K562 (cell line): ENCODE measurements at regions not wholly inside any gene's neighbourhood (a gene's known extent, or its start where the extent isn't known, plus 50 kb on each side); places are given as distances from the start of the nearest gene placed in this dataset.

Experiments
- ATAC-seq: fragments of 200-7000 bp; cut with Tn5 transposase; 3 replicates; pipeline ENCODE4 v1.9.1; 2020; ENCODE audit warnings: moderate library complexity
- BruUV-seq: library from RNA; stranded (reverse); fragments of 400-500 nt; replicated peaks from 2 replicates; lab custom pipeline; 2021; lab: Mats Ljungman, UMichigan
- CTCF ChIA-PET: fragments of 300-600 bp; formaldehyde crosslinking; extraction: SDS; loops from one replicate; lab custom pipeline; 2021; ENCODE audit warnings: low intra/inter-chr PET ratio; lab: Yijun Ruan, JAX
- POLR2A ChIA-PET: fragments of 300-600, 350-650 bp; sonication (Branson Sonifier 250); formaldehyde crosslinking; extraction: SDS; loops from one replicate; lab custom pipeline; 2021; ENCODE audit warnings: antibody characterized with exemption, inconsistent platforms; lab: Yijun Ruan, JAX
- DNase-seq, 4 experiments: peaks; one replicate each; pipeline versions ENCODE4 v3.0.0 to v3.0.0-alpha.2; 2011 to 2018; ENCODE audit warnings: low spot score in 3 of 4, mixed read lengths in 3 of 4; ENCODE audit errors: extremely low read depth in 1 of 4
- FAIRE-seq: peaks from 2 replicates; lab custom pipeline; 2011; peaks lifted over from hg19 to GRCh38; lab: Jason Lieb, UNC
- H2AFZ ChIP-seq: 2 replicates; pipeline ENCODE4 v1.6.0; 2011; ENCODE audit warnings: low read depth, low read length, control low read depth, inconsistent platforms
- H3K27ac ChIP-seq: fragments of 200-600 bp; 3 replicates; pipeline ENCODE4 v1.8.0; 2011; ENCODE audit warnings: low read depth, mild to moderate bottlenecking, control low read depth, inconsistent platforms, low read length, moderate library complexity, mixed read lengths; ENCODE audit errors: extremely low read depth
- H3K27me3 ChIP-seq, 2 experiments: fragments of 300-600 bp in 1 of 2; 2 replicates in 1 of 2; 3 replicates in 1 of 2; pipeline versions ENCODE4 v1.6.0 to v1.8.0; 2011; ENCODE audit warnings: inconsistent platforms in 2 of 2, low read length in 2 of 2, mild to moderate bottlenecking in 1 of 2, mixed read lengths in 1 of 2, moderate library complexity in 1 of 2; ENCODE audit not compliant: control insufficient read depth in 2 of 2, insufficient read depth in 2 of 2
- H3K36me3 ChIP-seq: fragments of 300-600 bp; 3 replicates; pipeline ENCODE4 v1.8.0; 2011; ENCODE audit warnings: mild to moderate bottlenecking, low read length, inconsistent platforms; ENCODE audit not compliant: control insufficient read depth, insufficient read depth
- H3K4me1 ChIP-seq, 2 experiments: fragments of 200-600 bp in 1 of 2; replicated peaks in 1 of 2; 2 replicates in 1 of 2; 3 replicates in 1 of 2; pipeline versions ENCODE4 v1.5.1 to v1.8.0; 2011; ENCODE audit warnings: inconsistent platforms in 2 of 2, low read length in 2 of 2, mild to moderate bottlenecking in 1 of 2, mixed read lengths in 1 of 2, moderate library complexity in 1 of 2; ENCODE audit not compliant: control insufficient read depth in 2 of 2, insufficient read depth in 2 of 2
- H3K4me2 ChIP-seq: 2 replicates; pipeline ENCODE4 v1.6.1; 2011; ENCODE audit warnings: low read length, control low read depth, inconsistent platforms, mixed read lengths; ENCODE audit not compliant: insufficient read depth
- H3K4me3 ChIP-seq: fragments of 200-600 bp; sonication (generic), shearing (Covaris generic); 2 replicates; pipeline ENCODE4 v1.5.1; 2016; ENCODE audit warnings: control low read depth, inconsistent platforms
- H3K79me2 ChIP-seq: fragments of 200-600 bp; 3 replicates; pipeline ENCODE4 v1.8.0; 2011; ENCODE audit warnings: low read length, inconsistent platforms; ENCODE audit not compliant: control insufficient read depth, insufficient read depth
- H3K9ac ChIP-seq, 2 experiments: 2 replicates each; pipeline versions ENCODE4 v1.6.0 to v1.6.1; 2011; ENCODE audit warnings: low read depth in 2 of 2, low read length in 2 of 2, control low read depth in 1 of 2, inconsistent platforms in 1 of 2, mild to moderate bottlenecking in 1 of 2, mixed read lengths in 1 of 2; ENCODE audit not compliant: insufficient read depth in 1 of 2
- H3K9me1 ChIP-seq: one replicate; pipeline ENCODE4 v1.6.0; 2011; ENCODE audit warnings: inconsistent platforms, mild to moderate bottlenecking, low read length, moderate library complexity; ENCODE audit not compliant: control insufficient read depth, insufficient read depth
- H3K9me3 ChIP-seq: replicated peaks from 2 replicates; pipeline ENCODE4 v1.5.1; 2011; ENCODE audit warnings: low read depth, low read length, inconsistent platforms; ENCODE audit not compliant: control insufficient read depth, insufficient read depth
- H4K20me1 ChIP-seq: replicated peaks from 2 replicates; pipeline ENCODE4 v1.6.1; 2011; ENCODE audit warnings: low read length, inconsistent platforms, mixed read lengths; ENCODE audit not compliant: control insufficient read depth, insufficient read depth
- BMI1 ChIP-seq: fragments of 150-350 bp; IDR thresholded peaks from 2 replicates; pipeline ENCODE4 v1.6.1; 2014; ENCODE audit warnings: low read length
- CXXC5 ChIP-seq: fragments of 250-450 bp; sonication (Bioruptor Pico); IDR thresholded peaks from 2 replicates; pipeline ENCODE4 v1.8.0; 2022; ENCODE audit warnings: inconsistent platforms, mild to moderate bottlenecking, moderate library complexity
- NFATC3 ChIP-seq: fragments of 450-650 bp; IDR thresholded peaks from 2 replicates; pipeline ENCODE4 v1.6.1; 2017; ENCODE audit warnings: mild to moderate bottlenecking
- NFE2 ChIP-seq: IDR thresholded peaks from 2 replicates; pipeline ENCODE4 v1.6.1; 2014; ENCODE audit warnings: antibody characterized with exemption, low read depth
- RBM17 ChIP-seq: fragments of 200-400 bp; formaldehyde crosslinking; IDR thresholded peaks from 2 replicates; pipeline ENCODE4 v1.6.1; 2017; ENCODE audit warnings: low read depth, mild to moderate bottlenecking, low read length, borderline replicate concordance
- RUNX1 ChIP-seq: sonication (generic); IDR thresholded peaks from 2 replicates; pipeline ENCODE4 v1.6.1; 2016; ENCODE audit warnings: antibody characterized with exemption, low read depth
- SIRT6 ChIP-seq: IDR thresholded peaks from one replicate; pipeline ENCODE4 v1.6.1; 2012; ENCODE audit warnings: low read depth, mild to moderate bottlenecking, control low read depth, inconsistent platforms, low read length, moderate library complexity
- SOX6 ChIP-seq: fragments of 450-650 bp; IDR thresholded peaks from 2 replicates; pipeline ENCODE4 v1.6.1; 2014; ENCODE audit warnings: mild to moderate bottlenecking
- SRSF3 ChIP-seq: fragments of 200-400 bp; formaldehyde crosslinking; IDR thresholded peaks from 2 replicates; pipeline ENCODE4 v1.6.1; 2016; ENCODE audit warnings: mild to moderate bottlenecking, low read length, moderate library complexity; ENCODE audit not compliant: insufficient read depth
- TCF3 ChIP-seq: sonication (generic); formaldehyde crosslinking; IDR thresholded peaks from 2 replicates; pipeline ENCODE4 v1.4.0; 2020; ENCODE audit warnings: mild to moderate bottlenecking, missing genetic modification reagents
- ZNF232 ChIP-seq: sonication (generic); formaldehyde crosslinking; IDR thresholded peaks from 2 replicates; pipeline ENCODE4 v1.8.0; 2022; ENCODE audit warnings: mild to moderate bottlenecking, missing genetic modification reagents
- ZNF444 ChIP-seq: fragments of 250-450 bp; sonication (Bioruptor Pico); IDR thresholded peaks from 2 replicates; pipeline ENCODE4 v1.4.0; 2020; ENCODE audit warnings: mild to moderate bottlenecking, moderate library complexity
- WGBS: fragments of 100-300 bp; shearing (Covaris generic); methylation state at CpG from one replicate; pipeline ENCODE4 v1.1.6; 2016; ENCODE audit warnings: low coverage, mixed read lengths; ENCODE audit not compliant: insufficient coverage; ENCODE audit errors: missing lambda C conversion rate; 5-methylcytosine and 5-hydroxymethylcytosine counted together
- in situ Hi-C: fragments of 300-500 bp; cut with MboI; formaldehyde crosslinking; loops from 4 replicates; pipeline ENCODE4 v1.15.0; 2018; ENCODE audit warnings: inconsistent platforms, mixed read lengths
- intact Hi-C: fragments of 100-400 bp; cut with micrococcal nuclease; formaldehyde crosslinking; loops from 2 replicates; pipeline ENCODE4 v1.14.2; 2022

DNA sequence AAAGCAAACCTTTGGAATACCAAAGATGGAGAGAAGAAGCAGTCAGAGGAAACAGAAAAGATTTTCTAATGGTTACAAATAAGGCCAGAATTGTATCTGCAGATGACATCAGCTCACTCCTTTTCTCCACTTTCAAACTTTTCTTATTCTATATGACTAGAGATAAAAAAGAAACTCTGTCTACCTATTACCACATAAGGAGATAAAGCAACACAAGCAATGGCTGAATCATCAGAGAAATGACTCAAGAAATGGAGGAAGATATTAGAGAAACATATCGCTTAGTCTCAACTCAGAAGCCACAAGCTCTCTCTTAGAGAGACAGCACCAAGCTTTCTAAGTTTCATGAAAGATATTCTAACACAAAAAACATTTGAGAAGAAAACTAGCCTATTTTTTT, 784.0 kb downstream of the ZPLD1 start:
- no TSS peak for BruUV-seq
- no peak for ATAC-seq
- in situ Hi-C loops, result no loop called here

DNA sequence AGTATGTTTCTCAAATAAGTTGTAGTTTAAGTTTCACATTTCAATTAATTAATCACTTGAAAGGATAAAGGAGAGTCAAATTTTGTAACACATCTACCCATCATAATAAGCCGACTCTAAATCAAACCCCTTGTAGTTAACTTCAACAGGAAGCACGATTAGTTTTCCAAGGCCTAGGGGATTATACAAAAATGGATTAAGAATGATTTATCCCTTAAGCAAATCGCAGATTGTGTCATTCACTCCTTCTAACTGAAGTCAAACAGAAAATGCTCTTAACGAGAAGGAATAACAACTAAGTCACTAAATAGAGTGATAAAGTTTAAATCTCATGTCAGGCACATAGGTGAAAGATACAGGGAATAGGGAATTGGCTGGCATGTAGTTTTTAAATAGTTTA, 792.8 kb downstream of the ZPLD1 start:
- Histone ChIP-seq H3K4me1 (no peaks in the 10 kb centered on the region), H3K79me2 (no peaks in the 10 kb centered on the region), H3K4me3 (no peak overlapping the region), H3K9me3 (no peaks in the 10 kb centered on the region), H3K27ac (no peak overlapping the region), H3K27me3 (no peaks in the 10 kb centered on the region), H3K9ac (no peak overlapping the region), H4K20me1 (no peaks in the 10 kb centered on the region), H3K4me2 (no peak overlapping the region), H3K9me1 (no peaks in the 10 kb centered on the region), H3K36me3 (no peaks in the 10 kb centered on the region), H2AFZ (no peak overlapping the region)
- ATAC-seq, result no peak
- BruUV-seq, result no TSS peak
- TF ChIP-seq NFE2 (no peak), RUNX1 (no peak), ZNF444 (no peak), BMI1 (no peak), SOX6 (no peak), SIRT6 (no peak), ZNF232 (CRISPR knock-in tag) (no peak), CXXC5 (CRISPR knock-in tag) (no peak), NFATC3 (no peak), RBM17 (no peak)
- DNase-seq, result no peak
- WGBS, result 3% methylated on average over 4 of the region's 4 CpGs
- FAIRE-seq, result no peak
- intact Hi-C loops (no loop called here), in situ Hi-C loops (no loop called here)
- POLR2A ChIA-PET, result no interaction called here
- CTCF ChIA-PET, result no interaction called here

More for the DNA sequence above, 784.0 kb downstream of the ZPLD1 start:
- Histone ChIP-seq H3K9ac (no peak overlapping the region), H3K27ac (no peak overlapping the region), H3K36me3 (no peaks in the 10 kb centered on the region), H3K9me3 (no peaks in the 10 kb centered on the region), H3K4me1 (no peaks in the 10 kb centered on the region), H3K79me2 (no peaks in the 10 kb centered on the region), H4K20me1 (no peaks in the 10 kb centered on the region), H3K4me2 (no peak overlapping the region), H2AFZ (no peak overlapping the region), H3K27me3 (no peaks in the 10 kb centered on the region), H3K9me1 (no peaks in the 10 kb centered on the region), H3K4me3 (no peak overlapping the region)
- FAIRE-seq (no peak), DNase-seq (no peak)
- CTCF ChIA-PET, result no interaction called here
- intact Hi-C loops, result no loop called here
- POLR2A ChIA-PET, result interaction anchor here (0.5 to 0.6 kb wide), 2 partner anchors 68 to 267 kb away, joined by 3 read pairs; no protein-coding TSS in a partner anchor
- WGBS, result 0% methylated on average over 1 of the region's 1 CpG
- TF ChIP-seq TCF3 (CRISPR knock-in tag), result no peak
- no peak for TF ChIP-seq SRSF3
